B cell (primary cell): ENCODE measurements at regions not wholly inside any gene's neighbourhood (a gene's known extent, or its start where the extent isn't known, plus 50 kb on each side); places are given as distances from the start of the nearest gene placed in this dataset.

Source experiments
- ATAC-seq: fragments of 200-7000 bp; cut with Tn5 transposase; one replicate; pipeline ENCODE4 v1.10.0; 2021; ENCODE audit warnings: low read depth, mild to moderate bottlenecking, moderate number of reproducible peaks, moderate library complexity
- CTCF ChIA-PET: fragments of 350-600 bp; sonication (Branson Sonifier 250); formaldehyde crosslinking; loops from one replicate; lab custom pipeline; 2021; ENCODE audit warnings: antibody characterized with exemption, inconsistent platforms; lab: Charles Lee
- POLR2A ChIA-PET: fragments of 350-600 bp; sonication (Branson Sonifier 250); formaldehyde crosslinking; loops from one replicate; lab custom pipeline; 2021; ENCODE audit warnings: antibody characterized with exemption; lab: Charles Lee
- DNase-seq: peaks from one replicate; pipeline ENCODE4 v3.0.0; 2013
- H2AFZ ChIP-seq: 2 replicates; pipeline ENCODE4 v1.6.1; 2012; ENCODE audit warnings: mild to moderate bottlenecking, low read depth, low read length; ENCODE audit not compliant: insufficient read depth, poor library complexity, severe bottlenecking
- H3K27ac ChIP-seq, 2 donors: 1 replicate in 1 of 2; 2 replicates in 1 of 2; pipeline ENCODE4 v1.5.1; 2012 to 2013; ENCODE audit warnings: low read length in 2 of 2, mild to moderate bottlenecking in 2 of 2, moderate library complexity in 1 of 2
- H3K27me3 ChIP-seq, 4 experiments: fragments of 200-600 bp in 1 of 4; sonication (generic) in 1 of 4; replicated peaks in 1 of 4; 1 replicate in 2 of 4; 2 replicates in 2 of 4; pipeline versions ENCODE4 v1.6.1 to v1.7.0; 2013 to 2016; ENCODE audit warnings: low read length in 3 of 4, mild to moderate bottlenecking in 2 of 4, mixed read lengths in 1 of 4, moderate library complexity in 1 of 4; ENCODE audit not compliant: insufficient read depth in 4 of 4, control insufficient read depth in 3 of 4; ENCODE audit errors: control extremely low read depth in 1 of 4
- H3K36me3 ChIP-seq, 2 experiments: replicated peaks in 1 of 2; 1 replicate in 1 of 2; 2 replicates in 1 of 2; pipeline versions ENCODE4 v1.6.1 to v1.7.1; 2013; ENCODE audit warnings: low read length in 1 of 2; ENCODE audit not compliant: insufficient read depth in 2 of 2, control insufficient read depth in 1 of 2; ENCODE audit errors: control extremely low read depth in 1 of 2, extremely low read depth in 1 of 2
- H3K4me1 ChIP-seq, 2 donors: fragments of 200-600 bp in 1 of 2; sonication (generic) in 1 of 2; 1 replicate in 1 of 2; 2 replicates in 1 of 2; pipeline versions ENCODE4 v1.5.1 to v1.6.1; 2013 to 2017; ENCODE audit warnings: low read length in 2 of 2; ENCODE audit not compliant: control insufficient read depth in 2 of 2, insufficient read depth in 2 of 2
- H3K4me2 ChIP-seq: replicated peaks from 2 replicates; pipeline ENCODE3; 2012; ENCODE audit warnings: mild to moderate bottlenecking, low read depth, low read length; ENCODE audit not compliant: poor library complexity, severe bottlenecking
- H3K4me3 ChIP-seq, 5 experiments: fragments of 200-600 bp in 1 of 5; sonication (generic) in 1 of 5; 1 replicate in 3 of 5; 2 replicates in 2 of 5; pipeline versions ENCODE4 v1.5.1 to v1.7.0; 2011 to 2016; ENCODE audit warnings: low read length in 4 of 5, mild to moderate bottlenecking in 4 of 5, low read depth in 2 of 5, control low read depth in 1 of 5, moderate library complexity in 1 of 5; ENCODE audit not compliant: insufficient read depth in 1 of 5; ENCODE audit errors: control extremely low read depth in 1 of 5, extremely low read depth in 1 of 5
- H3K79me2 ChIP-seq: fragments of 200-600 bp; sonication (generic); one replicate; pipeline ENCODE4 v1.6.0; 2016; ENCODE audit warnings: low read length; ENCODE audit not compliant: control insufficient read depth, insufficient read depth
- H3K9ac ChIP-seq: fragments of 200-600 bp; sonication (generic); 2 replicates; pipeline ENCODE4 v1.6.1; 2017; ENCODE audit warnings: mild to moderate bottlenecking, low read length, moderate library complexity
- H3K9me3 ChIP-seq, 3 donors: one replicate each; pipeline versions ENCODE4 v1.6.1 to v1.7.1; 2013; ENCODE audit warnings: low read length in 2 of 3; ENCODE audit not compliant: control insufficient read depth in 2 of 3, insufficient read depth in 1 of 3; ENCODE audit errors: control extremely low read depth in 1 of 3
- H4K20me1 ChIP-seq: 2 replicates; pipeline ENCODE4 v1.6.0; 2012; ENCODE audit warnings: mild to moderate bottlenecking, low read length; ENCODE audit not compliant: insufficient read depth, control insufficient read depth, poor library complexity, severe bottlenecking
- H3K27ac Mint-ChIP-seq: one replicate; pipeline ENCODE4 v1.8.0; 2021; ENCODE audit warnings: mixed read lengths
- H3K27me3 Mint-ChIP-seq: one replicate; pipeline ENCODE4 v1.8.0; 2021; ENCODE audit warnings: mixed read lengths
- H3K4me1 Mint-ChIP-seq: one replicate; pipeline ENCODE4 v1.8.0; 2021; ENCODE audit warnings: mixed read lengths
- H3K4me3 Mint-ChIP-seq: one replicate; pipeline ENCODE4 v1.8.0; 2021; ENCODE audit warnings: mixed read lengths
- H3K9me3 Mint-ChIP-seq: one replicate; pipeline ENCODE4 v1.8.0; 2022; ENCODE audit warnings: mixed read lengths; ENCODE audit not compliant: insufficient read depth
- CTCF ChIP-seq: fragments of 200-600 bp; IDR thresholded peaks from one replicate; pipeline ENCODE4 v1.8.0; 2022; ENCODE audit warnings: antibody characterized with exemption, mild to moderate bottlenecking
- EZH2 ChIP-seq: IDR thresholded peaks from 2 replicates; pipeline ENCODE4 v1.6.1; 2012; ENCODE audit warnings: borderline replicate concordance, low read depth, mild to moderate bottlenecking, moderate library complexity, low read length; ENCODE audit not compliant: insufficient read depth, poor library complexity, severe bottlenecking
- WGBS: methylation state at CpG from one replicate; pipeline ENCODE4 v1.1.5; 2013; ENCODE audit warnings: missing lambda C conversion rate; ENCODE audit not compliant: insufficient coverage; 5-methylcytosine and 5-hydroxymethylcytosine counted together
- intact Hi-C: fragments of 100-400 bp; cut with micrococcal nuclease; formaldehyde crosslinking; loops from one replicate; pipeline ENCODE4 v1.10.0; 2022

GRCh38 chr3:20406611-20407011 lies 220.6 kb upstream of the SGO1 start:
- no peak overlapping the region for H3K4me3 ChIP-seq
- no peaks in the 10 kb centered on the region for H4K20me1 ChIP-seq
- no peak overlapping the region for H3K27ac Mint-ChIP-seq
- no peak overlapping the region for H3K27ac ChIP-seq
- intact Hi-C loops, result no loop called here
- peaks cover 0 to 1% (median 0%) of the 10 kb centered on the region in 3 donors for H3K9me3 ChIP-seq
- no peaks in the 10 kb centered on the region for H3K27me3 ChIP-seq
- no peaks in the 10 kb centered on the region for H3K4me1 ChIP-seq
- no peaks in the 10 kb centered on the region for H3K36me3 ChIP-seq
- no peak for ATAC-seq
- no peaks in the 10 kb centered on the region for H3K9me3 Mint-ChIP-seq
- no peaks in the 10 kb centered on the region for H3K4me1 Mint-ChIP-seq
- no peak for TF ChIP-seq CTCF
- ChIA-PET CTCF (no interaction called here), POLR2A (no interaction called here)
- H3K27me3 Mint-ChIP-seq, result no peaks in the 10 kb centered on the region
- no peak overlapping the region for H2AFZ ChIP-seq
- H3K9ac ChIP-seq, result no peak overlapping the region
- no peak for DNase-seq
- H3K4me3 Mint-ChIP-seq, result no peak overlapping the region
- WGBS, result 83% methylated on average over 1 of the region's 2 CpGs
- H3K79me2 ChIP-seq, result no peaks in the 10 kb centered on the region
- no peak overlapping the region for H3K4me2 ChIP-seq

- Histone ChIP-seq H3K27me3 (no peaks in the 10 kb centered on the region), H3K79me2 (no peaks in the 10 kb centered on the region), H3K4me3 (no peak overlapping the region), H2AFZ (no peak overlapping the region), H3K9ac (no peak overlapping the region), H4K20me1 (no peaks in the 10 kb centered on the region), H3K36me3 (no peaks in the 10 kb centered on the region), H3K27ac (no peak overlapping the region), H3K4me1 (no peaks in the 10 kb centered on the region), H3K9me3 (peaks cover 0 to 1% (median 0%) of the 10 kb centered on the region in 3 donors), H3K4me2 (no peak overlapping the region)
- no peak for TF ChIP-seq CTCF
- TF ChIP-seq EZH2, result no peak
- ATAC-seq (no peak), DNase-seq (no peak)
- WGBS, result 87% methylated on average over 4 of the region's 4 CpGs
- no peaks in the 10 kb centered on the region for H3K27me3 Mint-ChIP-seq
- H3K9me3 Mint-ChIP-seq, result no peaks in the 10 kb centered on the region
- CTCF ChIA-PET, result no interaction called here
- intact Hi-C loops, result no loop called here
- H3K4me1 Mint-ChIP-seq, result no peaks in the 10 kb centered on the region
- H3K4me3 Mint-ChIP-seq, result no peak overlapping the region
- POLR2A ChIA-PET, result no interaction called here
- no peak overlapping the region for H3K27ac Mint-ChIP-seq
Measured at GRCh38 chr3:20405744-20406143, 219.7 kb upstream of the SGO1 start.
